Loucy (cell line): ENCODE measurements at regions not wholly inside any gene's neighbourhood (a gene's known extent, or its start where the extent isn't known, plus 50 kb on each side); places are given as distances from the start of the nearest gene placed in this dataset.

Experiments used
- H2AFZ ChIP-seq: fragments of 200-600 bp; sonication (generic); 2 replicates; pipeline ENCODE4 v1.6.0; 2016; ENCODE audit warnings: antibody characterized with exemption, mild to moderate bottlenecking, low read length, moderate library complexity
- H3F3A ChIP-seq: fragments of 200-600 bp; 2 replicates; pipeline ENCODE4 v1.6.0; 2016; ENCODE audit warnings: antibody characterized with exemption, low read depth, mild to moderate bottlenecking
- H3K27me3 ChIP-seq: fragments of 200-600 bp; sonication (generic); 2 replicates; pipeline ENCODE4 v1.6.1; 2014; ENCODE audit warnings: low read length, mild to moderate bottlenecking; ENCODE audit not compliant: insufficient read depth, poor library complexity, severe bottlenecking
- H3K36me3 ChIP-seq: fragments of 200-600 bp; sonication (generic); 2 replicates; pipeline ENCODE4 v1.6.1; 2016; ENCODE audit warnings: low read length; ENCODE audit not compliant: insufficient read depth
- H3K4me1 ChIP-seq: fragments of 200-600 bp; sonication (generic); 2 replicates; pipeline ENCODE4 v1.5.1; 2014; ENCODE audit warnings: low read length, mild to moderate bottlenecking; ENCODE audit not compliant: insufficient read depth, poor library complexity, severe bottlenecking
- H3K4me2 ChIP-seq: fragments of 200-600 bp; sonication (generic); 2 replicates; pipeline ENCODE4 v1.6.0; 2014; ENCODE audit warnings: antibody characterized with exemption, low read length, low read depth, mild to moderate bottlenecking; ENCODE audit not compliant: poor library complexity, severe bottlenecking
- H3K4me3 ChIP-seq: fragments of 200-600 bp; sonication (generic); 2 replicates; pipeline ENCODE4 v1.5.1; 2014; ENCODE audit warnings: low read length, mild to moderate bottlenecking, mixed read lengths; ENCODE audit not compliant: poor library complexity, severe bottlenecking
- H3K79me2 ChIP-seq: fragments of 200-600 bp; sonication (generic); 2 replicates; pipeline ENCODE4 v1.6.1; 2014; ENCODE audit warnings: low read length; ENCODE audit not compliant: insufficient read depth
- H3K9ac ChIP-seq: fragments of 200-600 bp; sonication (generic); 2 replicates; pipeline ENCODE4 v1.6.0; 2014; ENCODE audit warnings: mild to moderate bottlenecking, low read depth, low read length, moderate library complexity; ENCODE audit not compliant: poor library complexity, severe bottlenecking
- H3K9me2 ChIP-seq: fragments of 200-600 bp; sonication (generic); replicated peaks from 2 replicates; pipeline ENCODE4 v1.6.1; 2016; ENCODE audit warnings: low read depth, low read length, mixed read lengths
- H3K9me3 ChIP-seq: fragments of 200-600 bp; sonication (generic); 2 replicates; pipeline ENCODE4 v1.6.1; 2014; ENCODE audit warnings: mild to moderate bottlenecking, antibody characterized with exemption, low read length, low read depth; ENCODE audit not compliant: insufficient read depth
- H4K20me1 ChIP-seq: fragments of 200-600 bp; sonication (generic); 2 replicates; pipeline ENCODE4 v1.6.0; 2014; ENCODE audit warnings: antibody characterized with exemption, low read length, mild to moderate bottlenecking; ENCODE audit not compliant: insufficient read depth, poor library complexity, severe bottlenecking
- CTCF ChIP-seq: fragments of 200-600 bp; sonication (generic); conservative IDR thresholded peaks from 2 replicates; pipeline ENCODE4 v1.5.1; 2014; ENCODE audit warnings: mild to moderate bottlenecking, antibody characterized with exemption, low read length
- EZH2phosphoT487 ChIP-seq: fragments of 200-600 bp; IDR thresholded peaks from 2 replicates; pipeline ENCODE4 v1.6.1; 2018; ENCODE audit warnings: antibody characterized with exemption, mild to moderate bottlenecking, moderate library complexity, borderline replicate concordance

DNA sequence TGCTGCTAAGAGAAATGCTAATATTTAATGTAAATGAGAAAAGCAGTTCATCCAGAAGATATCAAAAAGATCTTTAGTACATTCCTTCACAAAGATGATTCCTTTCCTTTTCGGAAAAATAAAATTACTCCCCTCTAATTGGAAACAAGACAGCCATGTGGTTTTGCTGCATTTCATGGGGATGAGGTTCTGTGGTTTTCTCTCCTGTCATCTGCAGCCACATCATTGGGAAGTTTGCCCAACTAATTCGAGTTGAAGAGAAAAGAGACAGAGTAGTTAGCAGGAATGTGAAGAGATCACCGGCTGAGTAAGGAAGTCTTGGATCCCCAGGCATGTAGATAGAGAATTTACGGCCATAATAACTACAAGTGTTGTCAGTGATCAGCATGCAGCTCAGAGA is 122.1 kb downstream of the CYSLTR2 start:
- Histone ChIP-seq H3K9me2 (no peaks in the 10 kb centered on the region), H3K27me3 (peaks cover 6% of the 10 kb centered on the region), H3F3A (no peaks in the 10 kb centered on the region), H3K9ac (no peak overlapping the region), H3K9me3 (no peaks in the 10 kb centered on the region; the same call in 1 of the 2 replicates), H4K20me1 (no peaks in the 10 kb centered on the region), H3K36me3 (no peaks in the 10 kb centered on the region), H3K4me1 (no peaks in the 10 kb centered on the region), H2AFZ (no peak overlapping the region), H3K79me2 (no peaks in the 10 kb centered on the region), H3K4me3 (no peak overlapping the region), H3K4me2 (no peak overlapping the region)
- TF ChIP-seq CTCF (no peak), EZH2phosphoT487 (no peak)

- Histone ChIP-seq H3K4me2 (no peak overlapping the region), H3K9me2 (no peaks in the 10 kb centered on the region), H3K9ac (no peak overlapping the region), H3F3A (no peaks in the 10 kb centered on the region), H3K9me3 (no peaks in the 10 kb centered on the region; the same call in 1 of the 2 replicates), H3K4me3 (no peak overlapping the region), H3K4me1 (no peaks in the 10 kb centered on the region), H4K20me1 (no peaks in the 10 kb centered on the region), H3K27me3 (peaks cover 6% of the 10 kb centered on the region), H3K79me2 (no peaks in the 10 kb centered on the region), H2AFZ (no peak overlapping the region), H3K36me3 (no peaks in the 10 kb centered on the region)
- TF ChIP-seq EZH2phosphoT487 (no peak), CTCF (no peak)
Measured at GRCh38 chr13:48776401-48776800, 122.7 kb downstream of the CYSLTR2 start.

GRCh38 chr13:48778610-48779009 is 124.9 kb downstream of the CYSLTR2 start:
- H3K36me3 ChIP-seq, result no peaks in the 10 kb centered on the region
- H3K79me2 ChIP-seq, result no peaks in the 10 kb centered on the region
- no peaks in the 10 kb centered on the region for H4K20me1 ChIP-seq
- no peak overlapping the region for H2AFZ ChIP-seq
- no peaks in the 10 kb centered on the region for H3K9me2 ChIP-seq
- H3F3A ChIP-seq, result no peaks in the 10 kb centered on the region
- no peak overlapping the region for H3K4me3 ChIP-seq
- no peaks in the 10 kb centered on the region; the same call in 1 of the 2 replicates for H3K9me3 ChIP-seq
- H3K4me2 ChIP-seq, result no peak overlapping the region
- no peak overlapping the region for H3K9ac ChIP-seq
- H3K4me1 ChIP-seq, result no peaks in the 10 kb centered on the region
- H3K27me3 ChIP-seq, result peaks cover 6% of the 10 kb centered on the region
- TF ChIP-seq CTCF (no peak), EZH2phosphoT487 (no peak)
